GM12892 (cell line): ENCODE measurements at regions not wholly inside any gene's neighbourhood (a gene's known extent, or its start where the extent isn't known, plus 50 kb on each side); places are given as distances from the start of the nearest gene placed in this dataset.

Experiments used
- POLR2A ChIP-seq: IDR thresholded peaks from 2 replicates; pipeline ENCODE4 v1.6.1; 2011; ENCODE audit warnings: low read depth, low read length, control low read depth
- POLR2AphosphoS5 ChIP-seq: IDR thresholded peaks from 2 replicates; pipeline ENCODE4 v1.6.1; 2011; ENCODE audit warnings: low read depth, low read length, control low read depth
- TAF1 ChIP-seq: IDR thresholded peaks from 2 replicates; pipeline ENCODE4 v1.6.1; 2011; ENCODE audit warnings: low read depth, mild to moderate bottlenecking, control low read depth, low read length, borderline replicate concordance

GRCh38 chr18:28728891-28729290, 552.0 kb upstream of the CDH2 start:
- TF ChIP-seq POLR2AphosphoS5 (no peak), POLR2A (no peak), TAF1 (no peak)
